Muscle layer of colon (tissue), 2 donors: ENCODE measurements at regions not wholly inside any gene's neighbourhood (a gene's known extent, or its start where the extent isn't known, plus 50 kb on each side); places are given as distances from the start of the nearest gene placed in this dataset.

Source experiments
- H3K27ac ChIP-seq: one replicate; pipeline ENCODE4 v1.7.0; 2013; ENCODE audit warnings: low read depth, mild to moderate bottlenecking, low read length, moderate library complexity
- H3K27me3 ChIP-seq, 2 donors: one replicate each; pipeline ENCODE4 v1.7.0; 2013; ENCODE audit warnings: low read length in 2 of 2, mild to moderate bottlenecking in 2 of 2; ENCODE audit not compliant: insufficient read depth in 2 of 2, control insufficient read depth in 1 of 2
- H3K36me3 ChIP-seq: one replicate; pipeline ENCODE4 v1.7.0; 2013; ENCODE audit warnings: mild to moderate bottlenecking, low read length; ENCODE audit not compliant: insufficient read depth
- H3K4me1 ChIP-seq: one replicate; pipeline ENCODE4 v1.7.0; 2013; ENCODE audit warnings: mild to moderate bottlenecking, low read length; ENCODE audit not compliant: insufficient read depth
- H3K4me3 ChIP-seq, 2 donors: one replicate each; pipeline ENCODE4 v1.7.0; 2013; ENCODE audit warnings: low read length in 2 of 2, low read depth in 1 of 2, mild to moderate bottlenecking in 1 of 2, moderate library complexity in 1 of 2
- H3K9ac ChIP-seq: one replicate; pipeline ENCODE4 v1.7.0; 2013; ENCODE audit warnings: low read length
- H3K9me3 ChIP-seq: one replicate; pipeline ENCODE4 v1.7.0; 2013; ENCODE audit warnings: mild to moderate bottlenecking, low read length
- donor health status: abdominal sarcoma.
- donor health status: Adenocarcinoma of cecum.

- Histone ChIP-seq H3K36me3 (no peaks in the 10 kb centered on the region), H3K27me3 (no peaks in the 10 kb centered on the region), H3K27ac (no peak overlapping the region)
Measured at GRCh38 chr21:35410656-35411055, 361.6 kb upstream of the RUNX1 start.

GRCh38 chr21:35410123-35410522 lies 361.0 kb upstream of the RUNX1 start:
- H3K36me3 ChIP-seq = no peaks in the 10 kb centered on the region
- no peak overlapping the region for H3K27ac ChIP-seq
- no peaks in the 10 kb centered on the region for H3K27me3 ChIP-seq
- no peak overlapping the region for H3K9ac ChIP-seq
- no peaks in the 10 kb centered on the region for H3K9me3 ChIP-seq
- no peaks in the 10 kb centered on the region for H3K4me1 ChIP-seq
- H3K4me3 ChIP-seq = no peak overlapping the region

More at GRCh38 chr21:35410656-35411055, 361.6 kb upstream of the RUNX1 start:
- no peaks in the 10 kb centered on the region for H3K9me3 ChIP-seq
- H3K4me3 ChIP-seq = no peak overlapping the region
- no peaks in the 10 kb centered on the region for H3K4me1 ChIP-seq
- no peak overlapping the region for H3K9ac ChIP-seq

- no peaks in the 10 kb centered on the region for H3K27me3 ChIP-seq
- H3K9ac ChIP-seq = no peak overlapping the region
- no peaks in the 10 kb centered on the region for H3K4me1 ChIP-seq
- H3K27ac ChIP-seq = no peak overlapping the region
- no peaks in the 10 kb centered on the region for H3K36me3 ChIP-seq
- H3K4me3 ChIP-seq = no peak overlapping the region
- H3K9me3 ChIP-seq = no peaks in the 10 kb centered on the region
Measured at GRCh38 chr21:35408401-35408800, 359.3 kb upstream of the RUNX1 start.

- Histone ChIP-seq H3K4me3 (no peak overlapping the region), H3K9me3 (no peaks in the 10 kb centered on the region), H3K27me3 (no peaks in the 10 kb centered on the region), H3K27ac (no peak overlapping the region), H3K36me3 (no peaks in the 10 kb centered on the region), H3K4me1 (no peaks in the 10 kb centered on the region), H3K9ac (no peak overlapping the region)
Measured at GRCh38 chr21:35406635-35407034, 357.5 kb upstream of the RUNX1 start.

- no peak overlapping the region for H3K27ac ChIP-seq
- no peaks in the 10 kb centered on the region for H3K36me3 ChIP-seq
- H3K9me3 ChIP-seq = no peaks in the 10 kb centered on the region
- no peak overlapping the region for H3K9ac ChIP-seq
- H3K4me1 ChIP-seq = no peaks in the 10 kb centered on the region
- H3K27me3 ChIP-seq = no peaks in the 10 kb centered on the region
- H3K4me3 ChIP-seq = no peak overlapping the region
Measured at GRCh38 chr21:35405981-35406380, 356.9 kb upstream of the RUNX1 start.

- Histone ChIP-seq H3K27me3 (no peaks in the 10 kb centered on the region), H3K4me1 (no peaks in the 10 kb centered on the region), H3K4me3 (no peak overlapping the region), H3K9ac (no peak overlapping the region), H3K9me3 (no peaks in the 10 kb centered on the region), H3K36me3 (no peaks in the 10 kb centered on the region), H3K27ac (no peak overlapping the region)
Measured at GRCh38 chr21:35404247-35404646, 355.1 kb upstream of the RUNX1 start.

GRCh38 chr21:35402061-35402460 lies 353.0 kb upstream of the RUNX1 start:
- H3K4me1 ChIP-seq = no peaks in the 10 kb centered on the region
- no peaks in the 10 kb centered on the region for H3K9me3 ChIP-seq
- H3K4me3 ChIP-seq = no peak overlapping the region
- no peaks in the 10 kb centered on the region for H3K36me3 ChIP-seq
- no peaks in the 10 kb centered on the region for H3K27me3 ChIP-seq
- no peak overlapping the region for H3K27ac ChIP-seq
- H3K9ac ChIP-seq = no peak overlapping the region

- Histone ChIP-seq H3K9me3 (no peaks in the 10 kb centered on the region), H3K27ac (no peak overlapping the region), H3K4me1 (no peaks in the 10 kb centered on the region), H3K4me3 (no peak overlapping the region), H3K9ac (no peak overlapping the region), H3K27me3 (no peaks in the 10 kb centered on the region), H3K36me3 (no peaks in the 10 kb centered on the region)
Measured at GRCh38 chr21:35401476-35401875, 352.4 kb upstream of the RUNX1 start.

GRCh38 chr21:35400233-35400939 lies 351.3 kb upstream of the RUNX1 start:
- H3K4me3 ChIP-seq = no peak overlapping the region
- H3K4me1 ChIP-seq = no peaks in the 10 kb centered on the region
- no peak overlapping the region for H3K9ac ChIP-seq
- H3K27me3 ChIP-seq = no peaks in the 10 kb centered on the region
- no peaks in the 10 kb centered on the region for H3K36me3 ChIP-seq
- no peak overlapping the region for H3K27ac ChIP-seq
- H3K9me3 ChIP-seq = no peaks in the 10 kb centered on the region

- H3K9me3 ChIP-seq = no peaks in the 10 kb centered on the region
- H3K36me3 ChIP-seq = no peaks in the 10 kb centered on the region
- no peak overlapping the region for H3K9ac ChIP-seq
- no peaks in the 10 kb centered on the region for H3K27me3 ChIP-seq
- no peak overlapping the region for H3K27ac ChIP-seq
- no peak overlapping the region for H3K4me3 ChIP-seq
- no peaks in the 10 kb centered on the region for H3K4me1 ChIP-seq
Measured at GRCh38 chr21:35399706-35400105, 350.6 kb upstream of the RUNX1 start.

GRCh38 chr21:35399002-35399530 lies 350.0 kb upstream of the RUNX1 start:
- Histone ChIP-seq H3K36me3 (no peaks in the 10 kb centered on the region), H3K4me3 (no peak overlapping the region), H3K27ac (no peak overlapping the region), H3K27me3 (no peaks in the 10 kb centered on the region), H3K9me3 (no peaks in the 10 kb centered on the region), H3K4me1 (no peaks in the 10 kb centered on the region), H3K9ac (no peak overlapping the region)

GRCh38 chr21:35398346-35398982 lies 349.4 kb upstream of the RUNX1 start:
- no peaks in the 10 kb centered on the region for H3K36me3 ChIP-seq
- no peak overlapping the region for H3K27ac ChIP-seq
- no peak overlapping the region for H3K9ac ChIP-seq
- H3K9me3 ChIP-seq = no peaks in the 10 kb centered on the region
- no peak overlapping the region for H3K4me3 ChIP-seq
- H3K4me1 ChIP-seq = no peaks in the 10 kb centered on the region
- no peaks in the 10 kb centered on the region for H3K27me3 ChIP-seq
